Liver (tissue), 7 donors: ENCODE measurements at regions not wholly inside any gene's neighbourhood (a gene's known extent, or its start where the extent isn't known, plus 50 kb on each side); places are given as distances from the start of the nearest gene placed in this dataset.

Source experiments
- DNase-seq: peaks from one replicate; pipeline ENCODE4 v3.0.0-alpha.2; 2017; ENCODE audit warnings: low spot score
- H3K27ac ChIP-seq, 2 donors: one replicate each; pipeline ENCODE4 v1.7.0; 2013; ENCODE audit warnings: inconsistent platforms in 2 of 2, low read length in 2 of 2, control low read depth in 1 of 2, low read depth in 1 of 2, mild to moderate bottlenecking in 1 of 2
- H3K27me3 ChIP-seq, 4 donors: one replicate each; pipeline versions ENCODE4 v1.6.1 to v1.7.0; 2013; ENCODE audit warnings: low read length in 3 of 4, inconsistent platforms in 1 of 4, mild to moderate bottlenecking in 1 of 4, moderate library complexity in 1 of 4; ENCODE audit not compliant: control insufficient read depth in 4 of 4, insufficient read depth in 4 of 4
- H3K36me3 ChIP-seq, 4 donors: one replicate each; pipeline versions ENCODE4 v1.6.1 to v1.7.0; 2013; ENCODE audit warnings: low read length in 3 of 4, mild to moderate bottlenecking in 3 of 4, low read depth in 1 of 4, moderate library complexity in 1 of 4; ENCODE audit not compliant: control insufficient read depth in 4 of 4, insufficient read depth in 3 of 4
- H3K4me1 ChIP-seq, 4 donors: one replicate each; pipeline versions ENCODE4 v1.6.1 to v1.7.0; 2013; ENCODE audit warnings: low read length in 3 of 4, mild to moderate bottlenecking in 3 of 4, moderate library complexity in 1 of 4; ENCODE audit not compliant: control insufficient read depth in 4 of 4, insufficient read depth in 4 of 4
- H3K4me3 ChIP-seq, 3 donors: one replicate each; pipeline versions ENCODE4 v1.6.1 to v1.7.0; 2013; ENCODE audit warnings: low read length in 3 of 3, control low read depth in 1 of 3, low read depth in 1 of 3, mild to moderate bottlenecking in 1 of 3
- H3K9ac ChIP-seq, 2 donors: one replicate each; pipeline ENCODE4 v1.7.0; 2013; ENCODE audit warnings: low read length in 2 of 2, mild to moderate bottlenecking in 2 of 2, moderate library complexity in 2 of 2, control low read depth in 1 of 2, low read depth in 1 of 2
- H3K9me3 ChIP-seq, 4 donors: one replicate each; pipeline versions ENCODE4 v1.6.1 to v1.7.0; 2013; ENCODE audit warnings: low read length in 3 of 4; ENCODE audit not compliant: control insufficient read depth in 4 of 4
- EGR1 ChIP-seq, 2 donors: IDR thresholded peaks; 2 replicates each; pipeline ENCODE4 v1.6.1; 2016 to 2018; ENCODE audit warnings: antibody characterized with exemption in 2 of 2, low read depth in 2 of 2
- FOXA2 ChIP-seq: IDR thresholded peaks from 2 replicates; pipeline ENCODE4 v1.6.1; 2016; ENCODE audit warnings: antibody characterized with exemption
- HNF4A ChIP-seq, 2 donors: conservative IDR thresholded peaks; 2 replicates each; pipeline ENCODE4 v1.6.1; 2016; ENCODE audit warnings: antibody characterized with exemption in 2 of 2, mild to moderate bottlenecking in 2 of 2
- HNF4G ChIP-seq: IDR thresholded peaks from 2 replicates; pipeline ENCODE4 v1.6.1; 2016; ENCODE audit warnings: antibody characterized with exemption
- JUND ChIP-seq, 2 donors: IDR thresholded peaks; 2 replicates each; pipeline ENCODE4 v1.6.1; 2016; ENCODE audit warnings: antibody characterized with exemption in 2 of 2
- NR2F2 ChIP-seq: IDR thresholded peaks from 2 replicates; pipeline ENCODE4 v1.6.1; 2016; ENCODE audit warnings: antibody characterized with exemption
- RXRA ChIP-seq, 2 donors: IDR thresholded peaks; 2 replicates each; pipeline ENCODE4 v1.6.1; 2017 to 2018; ENCODE audit warnings: antibody characterized with exemption in 2 of 2, mild to moderate bottlenecking in 1 of 2
- SP1 ChIP-seq: IDR thresholded peaks from 2 replicates; pipeline ENCODE4 v1.6.1; 2018; ENCODE audit warnings: antibody characterized with exemption, mild to moderate bottlenecking
- TAF1 ChIP-seq: conservative IDR thresholded peaks from 2 replicates; pipeline ENCODE4 v1.6.1; 2016; ENCODE audit warnings: antibody characterized with exemption, mild to moderate bottlenecking
- YY1 ChIP-seq: IDR thresholded peaks from 2 replicates; pipeline ENCODE4 v1.6.1; 2016; ENCODE audit warnings: antibody characterized with exemption, mild to moderate bottlenecking
- WGBS: extraction: QIAGEN DNeasy Blood & Tissue Kit; methylation state at CpG from one replicate; pipeline ENCODE4 v1.1.7; 2013; 5-methylcytosine and 5-hydroxymethylcytosine counted together
- TF ChIP-seq, protein P1 (sequence below): IDR thresholded peaks from 2 replicates; pipeline ENCODE4 v1.6.1; 2016; ENCODE audit warnings: antibody characterized with exemption
- donor health status: healthy.
- donor health status: healthy.
- donor health status: healthy.
- donor health status: healthy.

DNA sequence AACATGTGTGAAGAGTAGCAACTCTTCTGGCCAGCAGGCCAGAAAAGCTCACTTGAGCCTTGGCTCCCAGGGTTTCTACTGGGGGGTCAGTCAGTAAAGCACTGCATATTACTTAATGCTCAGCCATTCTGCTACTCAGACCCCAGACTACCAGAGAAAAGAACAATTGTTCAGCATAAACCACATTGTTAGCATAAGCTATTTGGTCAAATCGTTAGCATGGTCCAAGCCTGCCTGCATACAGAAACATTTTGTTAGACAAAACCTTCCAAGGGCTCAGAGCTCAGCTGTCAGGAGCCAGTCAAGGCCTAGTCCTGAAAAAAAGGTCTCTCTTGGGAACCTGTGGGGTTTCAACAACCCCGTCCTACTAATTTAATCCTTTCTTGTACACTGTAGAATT, 449.3 kb downstream of the PRR16 start (continued):
- TF ChIP-seq, protein P1, sequence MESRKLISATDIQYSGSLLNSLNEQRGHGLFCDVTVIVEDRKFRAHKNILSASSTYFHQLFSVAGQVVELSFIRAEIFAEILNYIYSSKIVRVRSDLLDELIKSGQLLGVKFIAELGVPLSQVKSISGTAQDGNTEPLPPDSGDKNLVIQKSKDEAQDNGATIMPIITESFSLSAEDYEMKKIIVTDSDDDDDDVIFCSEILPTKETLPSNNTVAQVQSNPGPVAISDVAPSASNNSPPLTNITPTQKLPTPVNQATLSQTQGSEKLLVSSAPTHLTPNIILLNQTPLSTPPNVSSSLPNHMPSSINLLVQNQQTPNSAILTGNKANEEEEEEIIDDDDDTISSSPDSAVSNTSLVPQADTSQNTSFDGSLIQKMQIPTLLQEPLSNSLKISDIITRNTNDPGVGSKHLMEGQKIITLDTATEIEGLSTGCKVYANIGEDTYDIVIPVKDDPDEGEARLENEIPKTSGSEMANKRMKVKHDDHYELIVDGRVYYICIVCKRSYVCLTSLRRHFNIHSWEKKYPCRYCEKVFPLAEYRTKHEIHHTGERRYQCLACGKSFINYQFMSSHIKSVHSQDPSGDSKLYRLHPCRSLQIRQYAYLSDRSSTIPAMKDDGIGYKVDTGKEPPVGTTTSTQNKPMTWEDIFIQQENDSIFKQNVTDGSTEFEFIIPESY, result no peak
- no peak for TF ChIP-seq YY1
- TF ChIP-seq EGR1 (IDR thresholded peaks at IDR 0.05; ENCODE audit: low read depth in 2 of 2), result no peak
- TF ChIP-seq SP1, result no peak

DNA sequence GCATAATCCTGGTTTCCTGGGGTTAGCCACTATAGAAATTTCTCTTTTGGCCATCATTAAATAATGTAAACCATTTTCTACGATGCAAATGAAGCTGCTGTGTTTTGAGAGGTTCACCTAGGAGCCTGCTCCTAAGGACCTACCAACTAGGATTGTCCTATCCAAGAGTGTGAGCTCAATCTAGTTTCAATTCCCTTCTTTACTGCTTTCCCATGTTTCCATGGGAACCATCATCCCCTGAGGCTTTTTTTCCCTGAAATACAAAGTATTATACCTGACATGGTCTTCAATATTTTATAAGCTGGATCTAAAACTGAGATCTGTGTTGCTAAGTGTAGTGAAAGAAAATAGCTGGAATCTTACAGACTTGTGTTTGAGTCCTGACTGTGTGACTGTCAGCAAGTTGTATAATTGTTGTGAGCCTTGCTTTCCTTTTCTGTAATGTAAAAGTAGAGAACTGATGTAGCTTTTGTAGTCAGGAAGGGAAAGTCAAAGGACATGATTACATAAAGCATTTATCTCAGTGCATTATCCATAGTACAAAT, 453.2 kb downstream of the PRR16 start:
- WGBS, result 61% methylated on average over 1 of the region's 1 CpG

DNA sequence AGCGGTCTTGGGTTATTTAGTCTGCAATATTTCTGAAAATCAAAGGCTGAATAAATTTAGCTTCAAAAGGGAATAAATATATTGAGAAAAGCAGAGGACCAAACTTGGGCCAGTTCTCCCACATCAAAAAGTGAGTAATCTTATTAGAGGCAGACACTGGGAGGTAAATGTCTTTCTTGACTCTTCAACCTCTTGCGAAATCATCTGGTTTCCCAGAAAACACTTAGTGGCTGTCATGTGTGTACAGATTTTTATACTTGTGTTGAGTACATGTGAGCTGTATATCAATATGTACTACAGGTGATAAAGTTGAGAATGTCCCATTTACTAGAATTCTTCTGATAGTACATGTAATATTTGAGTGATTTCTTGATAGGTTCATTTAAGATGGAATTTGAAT, 454.9 kb downstream of the PRR16 start:
- Histone ChIP-seq H3K9me3 (no peaks in the 10 kb centered on the region), H3K9ac (no peak overlapping the region), H3K27ac (no peak overlapping the region), H3K4me1 (no peaks in the 10 kb centered on the region), H3K36me3 (no peaks in the 10 kb centered on the region), H3K27me3 (no peaks in the 10 kb centered on the region), H3K4me3 (no peak overlapping the region)
- TF ChIP-seq FOXA2, result no peak
- TF ChIP-seq SP1, result no peak
- TF ChIP-seq HNF4G, result no peak
- TF ChIP-seq EGR1 (IDR thresholded peaks at IDR 0.05; ENCODE audit: low read depth in 2 of 2), result no peak
- DNase-seq, result no peak
- WGBS, result 95% methylated on average over 2 of the region's 2 CpGs

More for the DNA sequence above, 453.2 kb downstream of the PRR16 start:
- Histone ChIP-seq H3K9me3 (no peaks in the 10 kb centered on the region), H3K27me3 (no peaks in the 10 kb centered on the region), H3K4me3 (no peak overlapping the region), H3K36me3 (no peaks in the 10 kb centered on the region), H3K9ac (no peak overlapping the region), H3K27ac (no peak overlapping the region), H3K4me1 (no peaks in the 10 kb centered on the region)
- no peak for TF ChIP-seq RXRA (IDR thresholded peaks at IDR 0.05)
- DNase-seq, result no peak

DNA sequence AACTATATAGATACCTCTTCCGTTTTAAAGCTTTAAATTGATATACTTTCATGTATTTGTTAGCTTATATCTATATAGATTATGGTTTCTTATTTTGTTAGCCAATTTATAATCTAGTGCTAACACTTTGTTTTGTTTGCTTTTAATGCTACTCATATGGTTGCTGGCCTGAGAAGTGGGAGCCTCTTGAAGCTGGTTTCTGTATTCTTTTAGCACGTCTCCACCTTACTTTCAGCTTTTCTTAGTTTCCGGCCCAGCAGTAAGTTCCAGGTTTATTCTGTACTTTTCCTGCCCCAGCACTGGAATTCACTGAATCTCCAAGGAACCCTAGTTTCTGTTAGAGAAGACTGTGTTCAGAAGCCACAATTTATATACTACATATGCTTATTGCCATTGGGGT, 458.9 kb downstream of the PRR16 start:
- no peaks in the 10 kb centered on the region for H3K9me3 ChIP-seq
- TF ChIP-seq TAF1, result no peak
- TF ChIP-seq NR2F2, result no peak
- TF ChIP-seq JUND (IDR thresholded peaks at IDR 0.05), result no peak
- TF ChIP-seq HNF4A (conservative IDR thresholded peaks at IDR 0.05), result no peak
- TF ChIP-seq, protein P1, result no peak
- H3K4me3 ChIP-seq, result no peak overlapping the region
- H3K9ac ChIP-seq, result no peak overlapping the region
- no peaks in the 10 kb centered on the region for H3K36me3 ChIP-seq
- no peaks in the 10 kb centered on the region for H3K4me1 ChIP-seq
- WGBS, result 94% methylated on average over 3 of the region's 3 CpGs
- no peak for DNase-seq
- H3K27me3 ChIP-seq, result no peaks in the 10 kb centered on the region
- H3K27ac ChIP-seq, result no peak overlapping the region
